PC-9 (cell line): ENCODE measurements at regions not wholly inside any gene's neighbourhood (a gene's known extent, or its start where the extent isn't known, plus 50 kb on each side); places are given as distances from the start of the nearest gene placed in this dataset.

Source experiments
- EZH2 ChIP-seq: fragments of 200-600 bp; sonication (generic); IDR thresholded peaks from 2 replicates; pipeline ENCODE4 v1.8.0; 2017; ENCODE audit warnings: antibody characterized with exemption, low read depth
- TF ChIP-seq, protein P1 (sequence below): fragments of 200-600 bp; sonication (generic); conservative IDR thresholded peaks from 2 replicates; pipeline ENCODE4 v1.6.1; 2017; ENCODE audit warnings: mixed run types, antibody characterized with exemption, mild to moderate bottlenecking, moderate library complexity

DNA sequence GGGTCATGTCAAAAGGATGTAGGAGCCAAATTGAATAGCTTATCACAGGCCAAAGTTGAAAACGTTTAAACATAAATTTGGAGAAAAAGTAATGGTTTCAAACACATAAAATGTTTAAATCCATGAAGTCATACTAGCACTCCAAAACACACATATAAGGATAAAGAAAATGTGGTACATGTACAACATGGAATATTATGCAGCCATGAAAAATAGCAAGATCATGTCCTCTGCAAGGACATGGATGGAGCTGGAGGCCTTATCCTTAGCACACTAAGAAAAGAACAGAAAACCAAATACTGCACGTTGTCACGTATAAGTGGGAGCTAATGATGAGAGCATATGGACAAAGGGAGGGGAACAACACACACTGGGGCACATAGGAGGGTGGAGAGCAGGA lies 911.7 kb upstream of the PCDH20 start:
- TF ChIP-seq, protein P1, sequence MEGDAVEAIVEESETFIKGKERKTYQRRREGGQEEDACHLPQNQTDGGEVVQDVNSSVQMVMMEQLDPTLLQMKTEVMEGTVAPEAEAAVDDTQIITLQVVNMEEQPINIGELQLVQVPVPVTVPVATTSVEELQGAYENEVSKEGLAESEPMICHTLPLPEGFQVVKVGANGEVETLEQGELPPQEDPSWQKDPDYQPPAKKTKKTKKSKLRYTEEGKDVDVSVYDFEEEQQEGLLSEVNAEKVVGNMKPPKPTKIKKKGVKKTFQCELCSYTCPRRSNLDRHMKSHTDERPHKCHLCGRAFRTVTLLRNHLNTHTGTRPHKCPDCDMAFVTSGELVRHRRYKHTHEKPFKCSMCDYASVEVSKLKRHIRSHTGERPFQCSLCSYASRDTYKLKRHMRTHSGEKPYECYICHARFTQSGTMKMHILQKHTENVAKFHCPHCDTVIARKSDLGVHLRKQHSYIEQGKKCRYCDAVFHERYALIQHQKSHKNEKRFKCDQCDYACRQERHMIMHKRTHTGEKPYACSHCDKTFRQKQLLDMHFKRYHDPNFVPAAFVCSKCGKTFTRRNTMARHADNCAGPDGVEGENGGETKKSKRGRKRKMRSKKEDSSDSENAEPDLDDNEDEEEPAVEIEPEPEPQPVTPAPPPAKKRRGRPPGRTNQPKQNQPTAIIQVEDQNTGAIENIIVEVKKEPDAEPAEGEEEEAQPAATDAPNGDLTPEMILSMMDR: no peak
- no peak for TF ChIP-seq EZH2
